ENCODE measurements at regions not wholly inside any gene's neighbourhood (a gene's known extent, or its start where the extent isn't known, plus 50 kb on each side); places are given as distances from the start of the nearest gene placed in this dataset.

GRCh38 chr14:34364201-34364600, 97.8 kb downstream of the SPTSSA start:
- H3K27ac ChIP-seq (ENCODE audit: control insufficient read depth, insufficient read depth, low read length), result peak overlapping the region; percentile 86
- no peaks in the 10 kb centered on the region for H3K9me3 ChIP-seq (ENCODE audit: control insufficient read depth, low read depth, low read length)
- H4K20me1 ChIP-seq (ENCODE audit: control insufficient read depth, extremely low read depth, insufficient read depth, low read length), result no peaks in the 10 kb centered on the region
- H2AFZ ChIP-seq (ENCODE audit: control insufficient read depth, low read length), result peak overlapping the region; percentile 2
- no peaks in the 10 kb centered on the region for H3K9me1 ChIP-seq (ENCODE audit: control insufficient read depth, extremely low read depth, insufficient read depth, low read length)
- DNase-seq (ENCODE audit: low read depth, low spot score) (peak; percentile 75), FAIRE-seq (peak; percentile 79)
- no peaks in the 10 kb centered on the region for H3K27me3 ChIP-seq (ENCODE audit: control insufficient read depth, extremely low read depth, insufficient read depth, low read length)
- H3K79me2 ChIP-seq (ENCODE audit: control insufficient read depth, insufficient read depth, low read length), result no peaks in the 10 kb centered on the region
- TF ChIP-seq EZH2 (IDR thresholded peaks at IDR 0.05; ENCODE audit: low read length) (no peak), CTCF (optimal IDR thresholded peaks at IDR 0.05 in 1 of 3, IDR thresholded peaks at IDR 0.05 in 1 of 3, conservative IDR thresholded peaks at IDR 0.05 in 1 of 3; ENCODE audit: extremely low read depth in 1 of 3, insufficient read depth in 2 of 3, low read length in 3 of 3) (no peak)
- H3K4me1 ChIP-seq (ENCODE audit: control insufficient read depth, extremely low read depth, insufficient read depth, low read length), result peaks cover 50% of the 10 kb centered on the region
- no peaks in the 10 kb centered on the region for H3K36me3 ChIP-seq (ENCODE audit: control insufficient read depth in 2 of 2, extremely low read depth in 1 of 2, insufficient read depth in 2 of 2, low read length in 2 of 2)
- dilution Hi-C loops (cut with MboI; ENCODE audit: extremely low pct_ligation_motif_present, low sequenced_read_pairs), result no loop called here
- H3K4me2 ChIP-seq (ENCODE audit: control insufficient read depth, extremely low read depth, insufficient read depth, low read depth, low read length), result peak overlapping the region; percentile 82
- peak overlapping the region; percentile 50 for H3K9ac ChIP-seq (ENCODE audit: control insufficient read depth, extremely low read depth, insufficient read depth, low read length)
- H3K4me3 ChIP-seq (ENCODE audit: control insufficient read depth in 2 of 3, extremely low read depth in 1 of 3, insufficient read depth in 2 of 3, low read depth in 1 of 3, low read length in 3 of 3), result peak overlapping the region in 2 of 3 experiments; percentile 49 to 53

GRCh38 chr14:34363733-34364134, 98.3 kb downstream of the SPTSSA start:
- H3K79me2 ChIP-seq (ENCODE audit: control insufficient read depth, insufficient read depth, low read length), result no peaks in the 10 kb centered on the region
- DNase-seq (ENCODE audit: low read depth, low spot score), result peak; percentile 53
- peak overlapping the region; percentile 50 for H3K9ac ChIP-seq (ENCODE audit: control insufficient read depth, extremely low read depth, insufficient read depth, low read length)
- TF ChIP-seq CTCF (optimal IDR thresholded peaks at IDR 0.05 in 1 of 3, IDR thresholded peaks at IDR 0.05 in 1 of 3, conservative IDR thresholded peaks at IDR 0.05 in 1 of 3; ENCODE audit: extremely low read depth in 1 of 3, insufficient read depth in 2 of 3, low read length in 3 of 3) (no peak), EZH2 (IDR thresholded peaks at IDR 0.05; ENCODE audit: low read length) (no peak)
- dilution Hi-C loops (cut with MboI; ENCODE audit: extremely low pct_ligation_motif_present, low sequenced_read_pairs), result no loop called here
- no peaks in the 10 kb centered on the region for H3K9me3 ChIP-seq (ENCODE audit: control insufficient read depth, low read depth, low read length)
- no peaks in the 10 kb centered on the region for H3K9me1 ChIP-seq (ENCODE audit: control insufficient read depth, extremely low read depth, insufficient read depth, low read length)
- H4K20me1 ChIP-seq (ENCODE audit: control insufficient read depth, extremely low read depth, insufficient read depth, low read length), result no peaks in the 10 kb centered on the region
- H3K4me1 ChIP-seq (ENCODE audit: control insufficient read depth, extremely low read depth, insufficient read depth, low read length), result peaks cover 48% of the 10 kb centered on the region
- H3K27ac ChIP-seq (ENCODE audit: control insufficient read depth, insufficient read depth, low read length), result peak overlapping the region; percentile 86
- H3K4me3 ChIP-seq (ENCODE audit: control insufficient read depth in 2 of 3, extremely low read depth in 1 of 3, insufficient read depth in 2 of 3, low read depth in 1 of 3, low read length in 3 of 3), result peak overlapping the region in 2 of 3 experiments; percentile 49 to 53
- H3K4me2 ChIP-seq (ENCODE audit: control insufficient read depth, extremely low read depth, insufficient read depth, low read depth, low read length), result peak overlapping the region; percentile 82
- peak; percentile 23 for FAIRE-seq
- no peaks in the 10 kb centered on the region for H3K36me3 ChIP-seq (ENCODE audit: control insufficient read depth in 2 of 2, extremely low read depth in 1 of 2, insufficient read depth in 2 of 2, low read length in 2 of 2)
- peak overlapping the region; percentile 2 for H2AFZ ChIP-seq (ENCODE audit: control insufficient read depth, low read length)
- no peaks in the 10 kb centered on the region for H3K27me3 ChIP-seq (ENCODE audit: control insufficient read depth, extremely low read depth, insufficient read depth, low read length)

Data from keratinocyte (primary cell).